ENCODE measurements at regions not wholly inside any gene's neighbourhood (a gene's known extent, or its start where the extent isn't known, plus 50 kb on each side); places are given as distances from the start of the nearest gene placed in this dataset.

DNA sequence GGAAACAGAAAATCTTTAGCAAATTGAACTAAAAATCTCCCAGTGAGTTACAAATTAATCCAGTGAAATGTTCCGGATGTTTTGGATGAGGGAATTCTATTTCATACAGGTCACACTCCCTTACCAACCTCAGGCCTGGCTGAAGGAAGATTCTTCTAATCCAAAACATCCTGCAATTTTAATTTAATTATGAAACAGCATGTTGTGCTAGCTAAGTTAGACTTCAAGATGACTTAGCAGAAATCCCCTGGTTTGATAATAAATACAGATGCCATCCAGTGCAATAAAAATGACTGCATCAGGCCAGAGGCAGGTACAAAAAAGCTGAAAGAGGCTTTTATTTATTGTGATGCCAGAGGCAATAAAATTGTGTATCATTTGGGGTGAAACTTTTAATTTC is 96.7 kb upstream of the CLDN10 start:
- DNase-seq = no peak

DNA sequence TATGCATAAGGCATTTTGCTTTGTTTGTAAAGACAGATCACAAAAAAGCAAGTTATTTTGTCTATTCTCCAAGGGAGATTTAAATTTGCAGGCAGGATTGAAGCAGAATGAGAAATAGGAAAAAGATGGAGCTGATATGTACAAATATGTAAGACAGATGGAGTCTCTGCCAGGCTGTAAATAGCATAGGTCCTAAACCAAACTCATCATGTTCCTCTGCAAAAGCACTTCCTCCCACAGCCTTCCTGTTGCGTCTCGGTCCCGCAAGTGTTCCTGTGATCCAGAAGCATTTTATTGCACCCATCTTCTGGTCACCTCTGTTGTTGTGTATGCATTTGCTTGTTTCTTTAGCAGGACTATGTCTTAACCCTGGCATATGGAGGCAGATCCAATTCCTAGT is 95.7 kb upstream of the CLDN10 start:
- DNase-seq = no peak

DNA sequence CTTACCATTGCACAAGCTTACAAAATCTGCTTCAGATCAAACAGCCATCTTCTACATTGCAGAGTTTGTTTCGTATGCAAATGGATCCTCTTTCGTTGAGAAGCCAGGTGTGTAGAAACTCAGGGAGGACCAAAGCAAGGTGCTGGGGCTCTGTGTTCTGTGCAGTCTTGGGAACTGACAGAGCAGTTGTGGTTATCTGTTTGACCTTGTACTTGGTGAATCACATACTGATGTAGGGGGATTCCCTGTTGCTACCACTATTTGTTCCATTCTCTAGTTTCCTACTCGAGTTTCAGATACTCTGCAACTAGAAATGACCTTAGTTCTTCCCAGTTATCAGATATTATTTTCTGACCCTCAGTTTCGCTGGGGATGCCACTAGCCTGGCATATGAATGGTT is 95.2 kb upstream of the CLDN10 start:
- DNase-seq = no peak

DNA sequence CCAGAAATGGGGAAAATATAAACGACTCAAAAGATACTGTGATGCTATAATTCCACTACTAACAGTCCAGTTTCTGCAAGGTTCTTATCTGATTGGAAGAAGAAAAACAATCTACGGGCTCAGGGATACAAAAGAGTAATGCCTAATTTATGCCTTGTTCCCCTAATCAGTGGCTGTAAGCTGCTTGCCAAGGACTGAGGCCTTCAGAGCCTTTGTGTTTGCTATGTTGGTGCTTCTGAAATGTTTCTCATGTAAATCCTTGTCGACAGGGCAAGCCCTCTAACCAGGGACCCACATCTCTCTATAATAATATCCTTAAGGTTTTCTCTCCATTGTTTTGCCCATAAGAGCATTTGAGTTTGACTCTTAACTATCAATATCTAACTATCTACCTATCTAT is 89.7 kb upstream of the CLDN10 start:
- no peak for DNase-seq

DNA sequence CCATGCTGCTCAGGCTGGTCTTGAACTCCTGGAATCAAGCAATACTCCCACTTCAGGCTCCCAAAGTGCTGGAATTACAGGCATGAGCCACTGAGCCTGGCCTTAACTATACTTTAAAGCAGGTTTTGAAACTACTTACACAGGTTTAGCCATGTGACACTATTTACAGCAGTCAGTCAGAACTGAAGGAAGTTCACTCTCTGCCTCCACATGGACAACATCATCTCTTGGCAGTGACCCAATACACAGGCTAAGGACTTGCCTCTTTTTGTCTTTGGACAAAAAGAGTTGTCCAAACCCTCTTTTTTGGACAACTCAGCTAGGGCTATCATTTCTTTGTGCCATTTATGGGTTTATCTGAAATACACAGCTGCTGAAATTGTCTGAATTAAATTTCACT is 89.0 kb upstream of the CLDN10 start:
- no peak for DNase-seq

DNA sequence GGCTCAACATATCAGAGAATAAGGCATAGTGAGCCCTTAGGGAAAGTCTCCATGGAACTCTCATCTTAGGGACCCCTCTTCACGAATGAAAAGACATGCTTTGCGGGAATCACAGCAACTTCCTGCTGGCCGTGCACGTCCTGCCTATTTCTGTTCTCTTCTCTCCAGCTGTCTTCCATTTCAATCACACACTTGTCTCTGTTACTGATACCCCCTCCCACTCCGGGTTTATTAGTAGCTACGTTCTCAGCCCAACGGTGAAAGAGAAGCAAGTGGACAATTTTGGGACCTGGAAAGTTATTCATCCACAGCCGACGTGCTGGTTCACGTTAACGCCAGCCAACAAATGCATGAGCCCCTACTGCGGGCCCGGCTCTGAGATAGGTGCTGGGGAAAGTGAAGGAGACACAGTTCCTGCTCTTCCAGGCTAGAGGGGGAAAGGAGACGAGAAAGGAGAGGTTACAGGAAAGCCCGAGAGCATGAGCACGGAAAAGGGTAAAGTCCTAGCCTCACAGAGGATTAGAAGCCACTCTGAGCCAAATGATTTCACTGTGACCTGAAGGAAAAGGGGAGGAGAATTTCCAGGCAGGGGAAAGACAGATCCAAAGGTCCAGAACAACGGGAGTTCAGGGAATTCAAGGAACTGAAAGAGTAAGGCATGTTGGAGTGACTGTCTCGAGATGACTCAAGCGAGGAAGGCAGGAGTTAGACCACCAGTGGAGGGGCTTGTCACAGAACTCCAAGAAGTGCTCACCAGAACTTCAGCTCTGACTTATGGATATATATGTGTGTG is 81.8 kb upstream of the CLDN10 start:
- DNase-seq = no peak

DNA sequence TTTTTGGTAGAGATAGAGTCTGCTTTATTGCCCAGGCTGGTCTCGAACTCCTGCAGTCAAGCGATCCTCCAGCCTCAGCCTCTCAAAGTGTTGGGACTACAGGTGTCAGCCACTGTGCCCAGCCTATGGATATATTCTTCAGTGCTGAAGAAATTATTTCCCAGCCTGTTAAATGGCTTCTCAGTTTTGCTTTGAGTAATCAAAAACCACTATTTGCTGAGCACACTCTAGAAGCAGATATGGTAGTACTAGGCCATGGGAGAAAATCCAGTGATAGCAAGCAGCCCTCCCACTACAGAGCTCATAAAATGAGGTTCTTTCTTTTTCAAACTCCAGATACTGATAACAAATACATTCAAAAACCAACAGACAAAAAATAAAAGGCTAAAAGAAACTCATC is 80.6 kb upstream of the CLDN10 start:
- DNase-seq = no peak

DNA sequence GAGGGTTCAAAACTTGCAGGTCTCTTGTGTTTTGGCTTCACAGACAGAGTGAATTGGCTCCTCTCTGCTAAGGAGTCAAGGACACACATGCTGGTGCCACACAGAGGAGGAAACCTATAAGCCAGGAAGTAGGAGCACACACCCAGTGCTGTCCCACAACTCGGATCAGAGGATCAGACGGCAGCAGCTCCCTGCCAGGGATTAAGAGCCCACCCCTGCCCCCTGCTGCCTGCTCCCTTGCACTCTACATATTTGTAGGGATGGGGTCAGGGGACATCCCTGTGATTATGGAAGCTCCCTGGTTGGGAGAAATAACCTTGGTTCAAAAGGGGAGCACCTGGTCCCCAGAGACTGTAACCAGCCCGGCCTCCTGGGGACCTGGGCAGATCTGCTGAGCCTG is 77.5 kb upstream of the CLDN10 start:
- DNase-seq = no peak

DNA sequence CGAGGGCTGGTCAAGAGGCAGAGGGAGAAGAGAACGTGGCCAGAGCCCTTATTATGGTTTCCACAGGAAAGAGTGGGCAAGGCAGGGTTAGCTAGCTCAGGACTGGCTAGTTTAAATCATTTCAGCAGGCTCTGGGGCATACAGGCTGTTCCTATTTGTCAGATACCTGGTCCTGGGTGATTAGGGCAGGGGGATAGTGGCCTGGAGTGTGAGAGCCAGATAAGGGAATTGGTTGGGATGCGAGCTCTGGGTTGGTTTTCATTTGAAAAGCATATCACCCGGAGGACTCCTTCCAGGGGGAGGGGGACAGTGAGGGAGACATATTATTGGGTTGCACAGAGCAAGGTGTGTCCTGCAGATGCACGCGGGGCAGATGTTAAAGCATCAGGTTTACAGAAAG is 75.3 kb upstream of the CLDN10 start:
- no peak for DNase-seq

DNA sequence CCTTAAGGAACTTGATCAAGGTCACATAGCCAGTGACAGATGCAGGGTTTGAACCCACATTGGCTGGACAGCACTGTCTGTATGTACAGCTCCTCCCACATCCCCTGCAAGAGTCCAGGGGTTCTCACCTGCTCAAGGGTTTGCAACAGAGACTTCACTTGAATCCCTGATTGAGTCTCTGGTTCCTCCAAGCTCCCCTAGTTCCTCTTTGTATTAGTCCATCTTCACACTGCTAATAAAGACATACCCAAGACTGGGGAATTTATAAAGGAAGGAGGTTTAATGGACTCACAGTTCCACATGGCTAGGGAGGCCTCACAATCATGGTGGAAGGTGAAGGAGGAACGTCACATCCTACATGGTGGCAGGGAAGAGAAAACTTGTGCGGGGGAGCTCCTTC is 72.8 kb upstream of the CLDN10 start:
- no peak for DNase-seq

DNA sequence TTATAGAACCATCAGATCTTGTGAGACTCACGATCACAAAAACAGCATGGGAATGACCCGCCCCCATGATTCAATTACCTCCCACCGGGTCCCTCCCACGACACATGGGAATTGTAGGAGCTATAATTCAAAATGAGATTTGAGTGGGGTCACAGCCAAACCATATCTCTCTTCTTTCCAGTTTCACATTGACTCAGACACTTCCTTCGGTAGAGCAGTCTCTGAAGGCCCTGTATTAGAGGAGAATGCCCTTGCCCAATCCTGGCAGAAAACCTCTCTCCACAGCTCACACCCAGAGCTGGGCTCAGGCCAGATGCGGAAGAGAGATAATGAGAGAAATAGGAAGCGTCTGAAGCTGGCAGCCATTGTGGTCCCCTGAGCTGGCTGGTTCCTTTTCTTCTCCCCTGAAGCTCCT is 72.4 kb upstream of the CLDN10 start:
- DNase-seq = no peak

DNA sequence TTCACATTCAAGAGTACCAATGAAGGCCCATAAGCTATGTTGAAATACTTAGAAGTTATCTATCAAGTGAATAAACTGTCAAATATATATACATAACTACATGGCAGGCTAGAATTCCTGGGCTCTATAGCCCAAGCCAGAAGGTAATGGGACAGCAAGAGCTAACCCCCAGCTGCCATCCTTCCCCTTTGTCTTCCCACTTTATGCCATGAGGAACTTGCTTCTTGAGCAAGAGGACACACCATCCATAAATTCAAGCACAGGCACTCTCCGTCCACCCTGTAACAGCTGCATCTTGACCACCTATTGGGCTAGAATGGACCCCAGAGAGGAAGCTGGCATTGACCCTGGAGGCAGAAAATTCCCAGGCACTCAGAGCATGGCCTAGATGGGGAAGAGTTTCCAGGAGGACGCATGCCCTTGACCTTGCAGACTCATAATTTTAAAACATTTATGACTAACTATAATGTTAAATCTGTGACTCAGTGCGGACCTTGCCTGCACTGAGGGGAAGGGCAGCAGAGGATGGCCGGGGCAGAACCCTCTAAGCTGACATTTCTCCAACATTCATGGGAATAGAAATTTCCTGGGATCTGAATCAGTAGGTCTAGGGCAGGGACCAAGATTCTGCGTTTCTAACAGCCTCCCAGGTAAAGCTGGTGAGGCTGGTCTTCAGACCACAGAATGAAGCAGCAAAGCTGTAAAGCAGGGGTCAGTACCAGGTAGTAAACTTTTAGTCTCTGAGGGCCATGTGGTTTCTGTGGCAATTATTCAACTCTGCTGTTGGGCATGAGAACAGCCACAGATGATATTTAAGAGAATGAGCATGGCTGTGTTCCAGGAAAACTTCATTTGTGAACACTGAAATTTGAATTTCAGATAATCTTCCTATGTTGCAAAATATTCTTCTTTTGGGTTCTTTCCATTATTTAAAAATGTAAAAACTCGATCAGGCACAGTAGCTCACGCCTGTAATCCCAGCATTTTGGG is 71.4 kb upstream of the CLDN10 start:
- no peak for DNase-seq

DNA sequence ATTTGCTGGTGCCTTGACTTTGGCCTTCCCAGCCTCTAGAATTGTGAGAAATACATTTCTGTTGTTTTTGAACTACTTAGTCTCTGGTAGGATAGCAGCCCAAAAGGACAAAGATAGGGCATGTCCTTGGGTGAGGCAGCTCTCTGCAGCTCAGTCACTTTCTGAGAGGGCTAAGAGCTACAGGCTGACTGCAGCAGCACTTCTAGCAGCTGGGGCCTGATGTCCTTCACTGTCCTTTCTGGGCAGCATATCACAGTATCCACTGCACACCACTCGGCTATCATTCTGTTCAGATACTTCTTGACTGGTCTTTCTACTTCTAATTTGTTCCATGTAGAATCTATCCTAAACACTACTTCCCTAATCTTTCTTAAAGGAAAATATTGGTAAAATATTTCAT is 68.5 kb upstream of the CLDN10 start:
- no peak for DNase-seq

DNA sequence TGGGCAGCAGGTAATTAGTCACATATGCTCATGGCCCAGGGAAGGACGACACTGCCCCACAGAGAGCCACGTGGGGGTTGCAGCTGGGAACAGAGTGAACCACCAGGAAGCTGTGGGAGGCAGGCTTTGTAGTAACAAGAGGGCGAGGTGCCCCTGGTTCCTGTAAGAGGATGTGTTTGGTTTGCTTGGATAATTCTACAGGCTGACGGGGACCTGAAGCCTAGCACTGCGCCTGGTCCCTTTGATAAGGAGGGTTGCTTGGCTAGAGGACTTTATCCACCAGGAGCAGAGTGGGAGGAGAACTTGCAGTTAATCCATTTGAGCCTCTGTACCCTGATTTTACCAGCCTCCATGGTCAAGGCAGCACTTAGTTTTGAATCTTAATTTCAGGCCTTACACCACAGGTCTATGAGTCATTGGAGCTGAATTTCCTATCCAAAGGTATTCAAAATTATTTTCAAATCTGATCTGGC is 67.4 kb upstream of the CLDN10 start:
- DNase-seq = no peak

DNA sequence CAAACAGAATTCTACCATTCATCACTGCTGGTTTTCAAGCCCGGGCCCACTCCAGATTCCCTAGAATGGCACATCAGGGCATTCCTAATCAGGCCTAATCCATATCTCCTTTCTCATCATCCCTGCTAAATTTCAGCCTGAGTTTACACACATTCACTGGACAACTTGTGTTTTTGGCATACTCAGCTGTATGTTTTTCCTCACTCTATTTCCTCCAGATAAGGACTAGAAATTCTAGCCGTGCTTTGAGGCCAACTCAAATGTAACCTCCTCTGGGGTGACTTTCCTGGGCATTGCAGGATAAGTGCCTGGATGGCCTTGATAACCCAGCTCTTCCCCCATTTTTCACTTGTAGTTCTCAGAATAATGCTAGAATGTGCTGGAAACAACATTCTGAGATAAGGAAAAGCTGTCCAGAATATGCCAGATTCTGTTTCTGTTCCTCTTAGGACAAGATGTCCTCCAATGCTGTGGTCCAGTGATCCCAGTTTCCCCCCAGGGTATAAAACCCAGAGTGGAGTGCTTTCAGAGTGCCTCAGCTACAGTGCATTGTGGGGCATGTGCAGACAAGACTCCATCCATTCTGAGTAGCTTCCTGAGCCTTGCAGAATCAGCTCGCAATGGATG is 66.9 kb upstream of the CLDN10 start:
- no peak for DNase-seq

DNA sequence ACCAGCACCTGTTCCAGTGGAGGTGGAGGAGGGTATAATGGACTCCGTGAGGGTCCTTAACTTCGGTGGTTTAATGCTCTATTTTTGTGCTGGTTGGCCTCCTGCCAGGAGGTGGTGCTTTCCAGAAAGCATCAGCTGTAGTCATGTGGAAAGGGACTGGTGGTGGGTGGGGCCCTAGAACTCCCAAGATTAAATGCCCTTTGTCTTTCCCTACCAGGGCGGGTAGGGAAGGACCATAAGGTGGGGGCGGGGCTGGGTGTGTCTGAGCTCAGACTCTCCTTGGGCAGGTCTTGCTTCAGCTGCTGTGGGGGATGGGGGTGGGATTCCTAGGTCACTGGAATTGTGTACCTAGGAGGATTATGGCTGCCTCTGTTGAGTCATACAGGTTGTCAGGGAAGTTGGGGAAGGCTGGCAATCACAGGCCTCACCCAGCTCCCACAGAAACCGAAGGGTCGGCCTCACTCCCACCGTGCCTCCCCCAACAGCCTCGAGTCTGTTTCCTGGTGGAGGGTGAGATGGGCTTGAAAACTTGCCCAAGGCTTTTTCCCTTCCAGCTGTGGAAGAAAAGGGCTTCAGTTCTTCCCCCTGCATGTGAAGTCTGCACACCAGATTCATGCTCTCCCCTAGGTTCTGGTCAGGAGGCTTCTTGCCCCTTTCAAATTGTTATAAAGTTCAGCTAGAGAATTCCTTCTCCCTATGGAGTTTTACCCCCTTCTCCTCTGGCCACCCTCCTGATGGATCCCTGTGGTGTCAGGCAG is 60.3 kb upstream of the CLDN10 start:
- no peak for DNase-seq

DNA sequence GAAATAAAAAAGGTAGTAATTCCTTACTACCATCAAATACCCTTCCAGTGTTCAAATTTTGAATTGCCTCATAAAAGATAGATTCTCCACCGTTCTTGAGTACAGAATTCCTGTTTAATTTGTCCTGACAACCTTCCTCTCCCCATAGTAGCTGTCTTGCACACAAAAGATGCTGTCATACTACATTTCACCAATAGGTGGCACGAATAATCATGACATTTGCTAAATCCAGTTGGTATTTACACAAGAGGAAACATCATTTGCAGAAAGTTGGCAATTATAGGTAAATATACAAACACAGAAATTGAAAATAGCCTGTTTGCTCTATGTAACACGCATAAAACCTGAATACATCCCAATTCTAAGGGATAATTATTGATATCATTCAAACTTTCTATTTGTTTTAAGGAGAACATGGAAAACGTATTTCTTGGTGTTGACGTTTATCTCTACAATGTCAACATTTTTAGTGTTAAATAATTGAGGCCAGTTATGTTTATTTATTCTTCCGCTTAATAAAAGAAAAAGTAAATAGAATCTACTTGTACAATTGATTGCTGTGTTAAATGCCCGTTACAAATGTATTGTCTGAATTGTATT is 58.3 kb upstream of the CLDN10 start:
- DNase-seq = no peak

DNA sequence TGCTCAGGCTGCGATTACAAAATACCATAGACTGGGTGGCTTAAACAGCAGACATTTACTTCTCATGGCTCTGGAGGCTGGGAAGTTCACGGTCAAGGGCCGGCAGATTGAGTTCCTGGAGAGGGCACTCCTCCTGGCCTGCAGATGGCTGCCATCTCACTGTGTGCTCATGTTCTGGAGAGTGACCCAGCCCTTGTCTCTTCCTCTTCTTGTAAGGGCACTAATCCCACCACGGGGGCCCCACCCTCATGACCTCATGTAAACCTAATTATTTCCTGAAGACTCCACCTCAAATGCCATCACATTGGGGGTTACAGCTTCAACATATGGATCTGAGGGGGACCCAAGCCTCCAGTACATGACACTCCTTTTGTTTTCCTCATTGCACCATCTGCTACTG is 56.0 kb upstream of the CLDN10 start:
- DNase-seq = no peak

DNA sequence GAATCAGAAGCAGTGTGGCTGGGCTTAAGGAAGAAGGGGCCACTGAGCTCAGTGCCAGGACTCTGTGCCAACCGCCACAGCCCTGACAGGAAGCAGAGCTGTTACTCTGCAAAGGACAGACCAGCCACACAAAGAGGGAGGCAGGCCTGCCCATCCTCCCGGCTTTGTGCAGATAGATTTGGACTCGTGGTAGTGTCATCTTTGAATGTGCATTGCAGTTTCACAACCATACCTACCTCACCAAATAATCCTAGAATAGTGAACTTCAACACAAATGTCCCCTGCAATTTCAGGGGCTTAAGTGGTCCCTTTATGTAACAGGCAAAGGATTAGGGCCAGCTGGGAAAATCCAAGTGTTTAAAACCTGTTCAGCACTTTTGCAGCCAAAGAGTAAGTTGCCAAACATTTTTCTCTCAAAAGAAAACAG is 55.1 kb upstream of the CLDN10 start:
- no peak for DNase-seq

DNA sequence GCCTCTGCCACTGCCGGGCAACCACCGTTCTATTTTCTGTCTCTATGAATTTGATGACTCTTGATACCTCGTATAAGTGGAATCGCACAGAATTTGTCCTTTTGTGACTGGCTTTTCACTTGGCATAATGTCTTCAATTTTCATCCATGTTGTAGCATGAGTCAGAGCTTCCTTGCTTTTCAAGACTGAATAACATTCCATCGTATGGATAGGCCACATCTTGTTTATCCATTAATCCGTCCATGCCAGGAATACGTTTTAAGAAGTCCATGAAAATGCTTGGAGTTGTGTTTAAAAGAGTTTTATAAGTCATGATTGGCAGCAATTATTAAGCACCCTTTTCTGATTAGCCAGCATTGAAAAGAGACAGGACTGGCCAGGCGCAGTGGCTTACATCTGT is 53.6 kb upstream of the CLDN10 start:
- no peak for DNase-seq

DNA sequence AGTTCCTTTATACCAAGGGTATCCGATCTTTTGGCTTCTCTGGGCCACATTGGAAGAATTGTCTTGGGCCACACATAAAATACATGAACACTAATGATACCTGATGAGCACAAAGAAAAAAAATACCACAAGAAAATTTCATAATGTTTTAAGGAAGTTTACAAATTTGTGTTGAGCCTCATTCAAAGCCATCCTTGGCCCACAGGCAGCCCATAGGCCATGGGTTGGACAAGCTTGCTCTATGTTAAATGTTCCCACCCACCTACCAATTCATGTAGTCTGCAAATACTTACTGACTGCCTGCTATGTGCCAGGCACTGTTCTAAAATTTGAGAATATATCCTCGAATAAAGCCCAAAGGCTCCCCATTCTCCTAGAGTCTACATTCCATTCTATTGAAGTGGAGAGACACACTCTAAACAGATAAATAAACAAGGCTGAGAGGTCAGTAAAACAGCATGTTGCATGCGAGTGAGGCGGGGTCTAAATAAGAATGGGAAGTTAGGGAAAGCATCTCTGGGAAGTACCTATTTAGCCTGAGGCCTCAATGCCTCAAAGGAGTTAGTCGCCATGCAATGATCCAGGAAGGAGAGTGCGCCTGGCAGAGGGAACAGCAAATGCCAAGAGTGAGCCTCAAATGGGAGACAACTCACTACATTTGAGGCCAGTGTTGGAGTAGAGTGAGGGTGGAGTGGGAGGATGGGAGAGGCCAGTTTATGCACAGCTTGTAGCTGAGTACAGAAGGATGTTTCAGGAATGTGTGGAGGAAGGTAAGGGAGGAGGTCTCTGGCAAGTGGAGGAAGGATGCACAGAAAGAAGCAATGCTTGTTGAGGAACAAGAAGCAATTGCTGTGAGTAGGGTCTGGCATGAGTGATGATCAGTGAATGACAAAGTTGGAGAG is 52.5 kb upstream of the CLDN10 start:
- no peak for DNase-seq
